Lower lobe of right lung (tissue), 2 donors: ENCODE measurements at regions not wholly inside any gene's neighbourhood (a gene's known extent, or its start where the extent isn't known, plus 50 kb on each side); places are given as distances from the start of the nearest gene placed in this dataset.

Experiments
- ATAC-seq, 2 donors: fragments of 200-7000 bp; cut with Tn5 transposase; one replicate each; pipeline ENCODE4 v1.9.1; 2020 to 2022; ENCODE audit warnings: mild to moderate bottlenecking in 2 of 2, moderate library complexity in 2 of 2
- DNase-seq: peaks from one replicate; pipeline ENCODE4 v3.0.0-alpha.2; 2020
- H3K27ac ChIP-seq: fragments of 200-600 bp; one replicate; pipeline ENCODE4 v1.8.0; 2022
- H3K27me3 ChIP-seq: fragments of 200-600 bp; one replicate; pipeline ENCODE4 v1.8.0; 2022; ENCODE audit warnings: low read depth
- H3K36me3 ChIP-seq: fragments of 200-600 bp; one replicate; pipeline ENCODE4 v1.8.0; 2022; ENCODE audit warnings: mild to moderate bottlenecking
- H3K4me1 ChIP-seq: fragments of 200-600 bp; one replicate; pipeline ENCODE4 v1.8.0; 2022
- H3K4me3 ChIP-seq: fragments of 200-600 bp; one replicate; pipeline ENCODE4 v1.8.0; 2022; ENCODE audit warnings: mild to moderate bottlenecking
- H3K9me3 ChIP-seq: fragments of 200-600 bp; one replicate; pipeline ENCODE4 v1.8.0; 2022
- CTCF ChIP-seq: fragments of 200-600 bp; IDR thresholded peaks from one replicate; pipeline ENCODE4 v1.8.0; 2022; ENCODE audit warnings: antibody characterized with exemption, mild to moderate bottlenecking
- intact Hi-C: fragments of 100-400 bp; cut with DNase I; formaldehyde crosslinking; loops from one replicate; pipeline ENCODE4 v1.11.0; 2022
- donor health status: DM: no; HTN: yes; CAD: no; lungs with severe emphysema.

GRCh38 chr6:168979254-168979653 lies 274.4 kb downstream of the THBS2 start:
- Histone ChIP-seq H3K27ac (no peak overlapping the region), H3K4me3 (no peak overlapping the region), H3K9me3 (no peaks in the 10 kb centered on the region), H3K4me1 (no peaks in the 10 kb centered on the region), H3K36me3 (no peaks in the 10 kb centered on the region), H3K27me3 (no peaks in the 10 kb centered on the region)
- no peak for TF ChIP-seq CTCF
- no peak for ATAC-seq
- DNase-seq: no peak
- intact Hi-C loops: no loop called here

- H3K27me3 ChIP-seq: no peaks in the 10 kb centered on the region
- no peaks in the 10 kb centered on the region for H3K36me3 ChIP-seq
- no peak for ATAC-seq
- intact Hi-C loops: no loop called here
- no peaks in the 10 kb centered on the region for H3K4me1 ChIP-seq
- H3K9me3 ChIP-seq: no peaks in the 10 kb centered on the region
- DNase-seq: no peak
- no peak for TF ChIP-seq CTCF
- no peak overlapping the region for H3K27ac ChIP-seq
- H3K4me3 ChIP-seq: no peak overlapping the region
These were observed 281.5 kb downstream of the THBS2 start for GRCh38 chr6:168972128-168972527.

- no peak for ATAC-seq
- TF ChIP-seq CTCF: no peak
- intact Hi-C loops: no loop called here
- no peaks in the 10 kb centered on the region for H3K9me3 ChIP-seq
- H3K27ac ChIP-seq: no peak overlapping the region
- no peaks in the 10 kb centered on the region for H3K36me3 ChIP-seq
- H3K4me3 ChIP-seq: no peak overlapping the region
- DNase-seq: no peak
- no peaks in the 10 kb centered on the region for H3K4me1 ChIP-seq
- no peaks in the 10 kb centered on the region for H3K27me3 ChIP-seq
These were observed 282.1 kb downstream of the THBS2 start for GRCh38 chr6:168971549-168971948.

GRCh38 chr6:168968801-168969200 lies 284.8 kb downstream of the THBS2 start:
- DNase-seq (no peak), ATAC-seq (no peak)
- Histone ChIP-seq H3K36me3 (no peaks in the 10 kb centered on the region), H3K27me3 (no peaks in the 10 kb centered on the region), H3K4me1 (no peaks in the 10 kb centered on the region), H3K4me3 (no peak overlapping the region), H3K9me3 (no peaks in the 10 kb centered on the region), H3K27ac (no peak overlapping the region)
- intact Hi-C loops: no loop called here
- no peak for TF ChIP-seq CTCF

GRCh38 chr6:168968228-168968627 lies 285.4 kb downstream of the THBS2 start:
- no peaks in the 10 kb centered on the region for H3K36me3 ChIP-seq
- no peaks in the 10 kb centered on the region for H3K9me3 ChIP-seq
- ATAC-seq (peak; percentile 46 to 62), DNase-seq (no peak)
- H3K4me1 ChIP-seq: no peaks in the 10 kb centered on the region
- H3K27me3 ChIP-seq: no peaks in the 10 kb centered on the region
- no peak overlapping the region for H3K4me3 ChIP-seq
- no peak overlapping the region for H3K27ac ChIP-seq
- TF ChIP-seq CTCF: no peak
- intact Hi-C loops: no loop called here

GRCh38 chr6:168967281-168967925 lies 286.2 kb downstream of the THBS2 start:
- ATAC-seq (no peak), DNase-seq (no peak)
- H3K9me3 ChIP-seq: no peaks in the 10 kb centered on the region
- no peak overlapping the region for H3K4me3 ChIP-seq
- no peak for TF ChIP-seq CTCF
- no peaks in the 10 kb centered on the region for H3K4me1 ChIP-seq
- intact Hi-C loops: no loop called here
- no peaks in the 10 kb centered on the region for H3K36me3 ChIP-seq
- H3K27ac ChIP-seq: no peak overlapping the region
- no peaks in the 10 kb centered on the region for H3K27me3 ChIP-seq
